Mesothelial cell of epicardium (in vitro differentiated cells): ENCODE measurements at regions not wholly inside any gene's neighbourhood (a gene's known extent, or its start where the extent isn't known, plus 50 kb on each side); places are given as distances from the start of the nearest gene placed in this dataset.

ENCODE experiments used
- DNase-seq, 2 experiments: peaks; one replicate each; pipeline ENCODE4 v3.0.0; 2021; ENCODE audit warnings: low spot score in 2 of 2; ENCODE audit not compliant: unreplicated experiment in 2 of 2
- H3K27ac Mint-ChIP-seq: 2 replicates; pipeline ENCODE4 v1.8.0; 2021; ENCODE audit warnings: mixed read lengths
- H3K27me3 Mint-ChIP-seq: 2 replicates; pipeline ENCODE4 v1.8.0; 2021; ENCODE audit warnings: low read depth, mixed read lengths
- H3K36me3 Mint-ChIP-seq: 2 replicates; pipeline ENCODE4 v1.8.0; 2021; ENCODE audit warnings: mixed read lengths
- H3K4me1 Mint-ChIP-seq: 2 replicates; pipeline ENCODE4 v1.8.0; 2021; ENCODE audit warnings: mixed read lengths
- H3K4me3 Mint-ChIP-seq: 2 replicates; pipeline ENCODE4 v1.8.0; 2021; ENCODE audit warnings: mild to moderate bottlenecking, moderate library complexity, mixed read lengths
- H3K9me3 Mint-ChIP-seq: 2 replicates; pipeline ENCODE4 v1.8.0; 2021; ENCODE audit warnings: mixed read lengths
- CTCF ChIP-seq: fragments of 200-600 bp; sonication (generic); IDR thresholded peaks from one replicate; pipeline ENCODE4 v1.5.0; 2021; ENCODE audit warnings: antibody characterized with exemption; ENCODE audit not compliant: unreplicated experiment

GRCh38 chr3:182305881-182306665, 487.2 kb upstream of the ATP11B start:
- Mint-ChIP-seq H3K27ac (no peak overlapping the region), H3K4me3 (no peak overlapping the region), H3K27me3 (no peaks in the 10 kb centered on the region), H3K36me3 (no peaks in the 10 kb centered on the region), H3K9me3 (peaks cover 3% of the 10 kb centered on the region), H3K4me1 (no peaks in the 10 kb centered on the region)
- no peak for TF ChIP-seq CTCF
- DNase-seq, result no peak

- Mint-ChIP-seq H3K4me3 (no peak overlapping the region), H3K9me3 (peaks cover 15% of the 10 kb centered on the region), H3K27ac (no peak overlapping the region), H3K4me1 (no peaks in the 10 kb centered on the region), H3K27me3 (no peaks in the 10 kb centered on the region), H3K36me3 (no peaks in the 10 kb centered on the region)
- no peak for TF ChIP-seq CTCF
- no peak for DNase-seq
Observed at GRCh38 chr3:182308328-182308727, 485.0 kb upstream of the ATP11B start.

- no peak overlapping the region for H3K27ac Mint-ChIP-seq
- no peak for TF ChIP-seq CTCF
- no peaks in the 10 kb centered on the region for H3K36me3 Mint-ChIP-seq
- peaks cover 22% of the 10 kb centered on the region for H3K9me3 Mint-ChIP-seq
- DNase-seq, result no peak
- H3K27me3 Mint-ChIP-seq, result no peaks in the 10 kb centered on the region
- no peak overlapping the region for H3K4me3 Mint-ChIP-seq
- no peaks in the 10 kb centered on the region for H3K4me1 Mint-ChIP-seq
Observed at GRCh38 chr3:182309120-182309519, 484.2 kb upstream of the ATP11B start.

- no peaks in the 10 kb centered on the region for H3K4me1 Mint-ChIP-seq
- TF ChIP-seq CTCF, result no peak
- peaks cover 4% of the 10 kb centered on the region for H3K36me3 Mint-ChIP-seq
- no peaks in the 10 kb centered on the region for H3K27me3 Mint-ChIP-seq
- peaks cover 72% of the 10 kb centered on the region for H3K9me3 Mint-ChIP-seq
- H3K27ac Mint-ChIP-seq, result no peak overlapping the region
- DNase-seq, result no peak
- no peak overlapping the region for H3K4me3 Mint-ChIP-seq
Observed at GRCh38 chr3:182315313-182315712, 478.0 kb upstream of the ATP11B start.

- H3K9me3 Mint-ChIP-seq, result peaks cover 26% of the 10 kb centered on the region
- no peak overlapping the region for H3K4me3 Mint-ChIP-seq
- H3K27ac Mint-ChIP-seq, result no peak overlapping the region
- DNase-seq, result no peak
- peaks cover 4% of the 10 kb centered on the region for H3K36me3 Mint-ChIP-seq
- TF ChIP-seq CTCF, result no peak
- H3K27me3 Mint-ChIP-seq, result no peaks in the 10 kb centered on the region
- H3K4me1 Mint-ChIP-seq, result peaks cover 12% of the 10 kb centered on the region
Observed at GRCh38 chr3:182323126-182323700, 470.1 kb upstream of the ATP11B start.
